COLO668 (cell line): ENCODE measurements at regions not wholly inside any gene's neighbourhood (a gene's known extent, or its start where the extent isn't known, plus 50 kb on each side); places are given as distances from the start of the nearest gene placed in this dataset.
"Not testable (repeated sequence)": the region's sequence is repeated elsewhere in the genome, so short reads cannot be mapped to it uniquely, and the experiment has no call there.

Experiments used
- DNase-seq: peaks from one replicate; lab custom pipeline; 2025; ENCODE audit not compliant: unreplicated experiment; lab: John Stamatoyannopoulos, UW

DNA sequence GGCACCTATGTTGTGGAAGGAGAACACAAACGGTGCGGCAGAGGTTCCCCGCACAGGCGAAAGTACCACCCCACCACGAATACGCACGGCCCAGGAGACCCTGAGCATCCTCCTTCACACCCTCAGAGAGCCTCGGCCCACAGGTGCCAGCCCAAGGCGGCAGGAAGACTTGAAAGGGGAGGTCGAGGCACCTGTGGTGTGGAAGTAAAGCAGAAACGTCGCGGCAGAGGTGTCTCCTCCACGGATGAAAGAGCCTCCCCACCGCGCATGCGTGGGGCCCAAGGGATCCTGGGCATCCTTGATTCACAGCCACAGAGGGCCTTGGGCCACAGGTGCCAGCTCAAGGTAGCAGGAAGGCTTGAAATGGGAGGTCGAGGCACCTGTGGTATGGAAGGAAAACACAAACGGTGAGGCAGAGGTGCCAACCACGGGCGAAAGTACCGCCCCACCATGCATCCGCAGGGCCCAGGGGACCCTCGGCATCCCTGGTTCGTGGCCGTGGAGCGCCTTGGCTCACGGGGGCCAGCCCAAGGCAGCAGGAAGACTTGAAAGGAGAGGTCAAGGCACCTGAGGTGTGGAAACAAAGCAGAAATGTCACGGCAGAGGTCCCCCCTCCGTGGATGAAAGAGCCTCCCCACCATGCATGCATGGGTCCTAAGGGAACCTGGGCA is 380.1 kb downstream of the ALG10 start:
- no peak for DNase-seq

DNA sequence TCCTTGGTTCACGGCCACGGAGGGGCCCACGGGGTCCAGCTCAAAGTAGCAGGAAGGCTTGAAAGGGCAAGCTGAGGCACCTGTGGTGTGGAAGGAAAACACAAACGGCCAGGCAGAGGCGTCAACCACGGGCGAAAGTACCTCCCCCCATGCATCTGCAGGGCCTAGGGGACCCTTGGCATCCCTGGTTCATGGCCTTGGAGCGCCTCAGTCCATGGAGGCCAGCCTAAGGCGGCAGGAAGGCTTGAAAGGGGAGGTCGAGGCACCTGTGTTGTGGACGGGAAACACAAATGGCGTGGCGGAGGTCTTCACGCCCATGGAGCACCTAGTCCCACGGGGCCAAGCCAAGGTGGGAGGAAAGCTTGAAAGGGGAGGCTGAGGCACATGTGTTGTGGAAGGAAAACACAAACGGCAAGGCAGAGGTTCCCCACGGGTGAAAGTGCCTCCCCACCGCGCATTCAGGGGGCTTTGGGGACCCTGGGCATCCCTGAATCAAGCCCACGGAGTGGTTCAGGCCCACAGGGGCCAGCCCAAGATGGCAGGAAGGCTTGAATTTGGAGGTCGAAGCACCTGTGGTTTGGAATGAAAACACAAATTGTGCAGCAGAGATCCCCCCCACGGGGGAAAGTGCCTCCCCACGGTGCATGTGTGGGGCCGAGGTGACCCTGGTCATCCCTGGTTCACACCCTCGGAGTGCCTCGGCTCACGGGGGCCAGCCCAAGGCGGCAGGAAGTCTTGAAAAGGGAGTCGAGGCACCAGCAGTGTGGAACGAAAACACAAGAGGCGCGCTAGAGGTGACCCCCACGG is 380.8 kb downstream of the ALG10 start:
- DNase-seq = no peak

DNA sequence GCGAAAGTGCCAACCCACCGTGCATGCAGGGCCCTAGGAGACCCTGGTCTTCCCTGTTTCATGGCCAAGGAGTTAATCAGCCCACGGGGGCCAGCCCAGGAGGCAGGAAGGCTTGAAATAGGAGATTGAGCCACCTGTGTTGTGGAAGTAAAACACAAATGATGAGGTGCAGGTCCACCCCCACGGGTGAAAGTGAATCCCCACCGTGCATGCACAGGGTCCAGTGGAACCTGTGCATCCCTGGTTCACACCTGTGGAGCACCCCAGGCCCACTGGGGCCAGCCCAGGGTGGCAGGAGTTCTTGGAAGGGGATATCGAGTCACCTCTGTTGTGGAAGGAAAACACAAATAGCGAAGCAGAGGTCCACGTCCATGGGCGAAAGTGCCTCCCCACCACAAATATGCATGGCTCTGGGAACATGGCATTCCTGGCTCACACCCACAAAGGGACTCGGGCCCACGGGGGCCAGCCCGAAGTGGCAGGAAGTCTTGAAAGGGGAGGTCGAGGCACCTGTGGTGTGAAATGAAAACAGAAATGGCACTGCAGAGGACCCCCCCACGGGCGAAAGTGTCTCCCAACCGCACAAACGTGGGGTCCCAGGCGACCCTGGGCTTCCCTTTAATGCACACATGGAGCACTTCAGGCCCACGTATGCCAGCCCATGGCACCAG is 381.5 kb downstream of the ALG10 start:
- DNase-seq = no peak

DNA sequence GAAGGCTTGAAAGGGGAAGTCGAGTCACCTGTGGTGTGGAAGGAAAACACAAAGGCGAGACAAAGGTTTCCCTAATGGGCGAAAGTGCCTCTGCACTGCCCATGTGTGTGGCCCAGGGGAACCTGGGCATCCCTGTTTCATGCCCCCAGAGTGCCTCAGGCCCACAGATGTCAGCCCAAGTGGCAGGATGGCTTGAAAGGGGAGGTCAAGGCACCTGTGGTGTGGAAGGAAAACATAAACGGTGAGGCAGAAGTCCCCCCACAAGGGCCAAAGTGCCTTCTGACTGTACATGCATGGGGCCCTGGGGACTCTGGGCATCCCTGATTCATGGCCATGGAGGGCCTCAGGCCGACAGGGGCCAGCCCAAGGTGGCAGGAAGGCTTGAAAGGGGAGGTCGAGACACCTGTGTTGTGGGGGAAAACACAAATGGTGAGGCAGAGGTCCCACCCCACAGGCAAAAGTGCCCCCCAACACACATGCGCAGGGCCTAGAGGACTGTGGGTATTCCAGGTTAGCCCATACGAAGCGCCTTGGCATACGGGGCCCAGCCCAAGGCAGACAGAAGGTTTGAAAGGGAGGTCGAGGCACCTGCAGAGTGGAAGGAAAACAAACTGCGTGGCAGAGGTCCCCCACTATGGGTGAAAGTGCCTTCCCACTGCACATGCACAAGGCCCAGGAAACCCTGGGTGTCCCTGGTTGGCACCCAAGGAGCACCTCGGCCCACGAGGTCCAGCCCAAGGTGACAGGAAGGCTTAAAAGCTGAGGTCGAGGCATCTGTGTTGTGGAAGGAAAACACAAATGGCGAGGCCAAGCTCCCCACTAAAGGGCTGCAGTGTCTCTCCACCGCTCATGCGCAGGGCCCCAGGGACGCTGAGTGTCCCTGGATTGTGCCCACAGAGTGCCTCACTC is 382.3 kb downstream of the ALG10 start:
- DNase-seq = no peak

DNA sequence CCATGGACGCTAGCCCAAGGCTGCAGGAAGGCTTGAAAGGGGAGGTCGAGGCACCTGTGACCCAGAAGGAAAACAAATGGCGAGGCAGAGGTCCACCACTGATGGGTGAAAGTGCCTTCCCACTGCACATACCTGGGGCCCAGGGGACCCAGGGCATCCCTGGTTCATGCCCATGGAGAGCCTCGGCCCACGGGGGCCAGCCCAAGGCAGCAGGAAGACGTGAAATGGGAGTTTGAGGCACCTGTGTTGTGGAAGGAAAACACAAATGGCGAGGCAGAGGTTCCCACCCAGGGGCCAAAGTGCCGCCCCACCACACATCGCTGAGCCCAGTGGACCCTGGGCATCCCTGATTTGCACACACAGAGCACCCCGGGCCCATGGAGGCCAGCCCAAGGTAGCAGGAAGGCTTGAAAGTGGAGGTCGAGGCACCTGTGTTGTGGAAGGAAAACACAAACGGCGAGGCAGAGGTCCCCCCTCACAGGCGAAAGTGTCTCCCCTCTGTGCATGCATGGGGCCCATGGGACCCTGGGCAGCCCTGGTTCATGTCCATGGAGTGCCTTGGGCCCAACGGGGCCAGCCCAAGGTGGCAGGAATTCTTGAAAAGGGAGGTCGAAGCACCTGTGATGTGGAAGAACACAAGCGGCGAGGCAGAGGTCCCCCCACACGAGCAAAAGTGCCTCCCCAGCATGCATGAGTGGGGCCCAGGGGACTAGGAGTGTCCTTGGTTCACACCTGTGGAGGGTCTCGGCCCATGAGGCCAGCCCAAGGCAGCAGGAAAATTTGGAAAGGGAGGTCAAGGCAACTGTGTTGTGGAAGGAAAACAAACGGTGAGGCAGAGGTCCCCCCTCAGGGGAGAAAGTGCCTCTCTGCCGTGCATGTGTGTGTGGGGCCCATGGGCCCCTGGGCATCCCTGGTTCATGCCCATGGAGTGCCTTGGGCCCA is 383.3 kb downstream of the ALG10 start:
- no peak for DNase-seq

DNA sequence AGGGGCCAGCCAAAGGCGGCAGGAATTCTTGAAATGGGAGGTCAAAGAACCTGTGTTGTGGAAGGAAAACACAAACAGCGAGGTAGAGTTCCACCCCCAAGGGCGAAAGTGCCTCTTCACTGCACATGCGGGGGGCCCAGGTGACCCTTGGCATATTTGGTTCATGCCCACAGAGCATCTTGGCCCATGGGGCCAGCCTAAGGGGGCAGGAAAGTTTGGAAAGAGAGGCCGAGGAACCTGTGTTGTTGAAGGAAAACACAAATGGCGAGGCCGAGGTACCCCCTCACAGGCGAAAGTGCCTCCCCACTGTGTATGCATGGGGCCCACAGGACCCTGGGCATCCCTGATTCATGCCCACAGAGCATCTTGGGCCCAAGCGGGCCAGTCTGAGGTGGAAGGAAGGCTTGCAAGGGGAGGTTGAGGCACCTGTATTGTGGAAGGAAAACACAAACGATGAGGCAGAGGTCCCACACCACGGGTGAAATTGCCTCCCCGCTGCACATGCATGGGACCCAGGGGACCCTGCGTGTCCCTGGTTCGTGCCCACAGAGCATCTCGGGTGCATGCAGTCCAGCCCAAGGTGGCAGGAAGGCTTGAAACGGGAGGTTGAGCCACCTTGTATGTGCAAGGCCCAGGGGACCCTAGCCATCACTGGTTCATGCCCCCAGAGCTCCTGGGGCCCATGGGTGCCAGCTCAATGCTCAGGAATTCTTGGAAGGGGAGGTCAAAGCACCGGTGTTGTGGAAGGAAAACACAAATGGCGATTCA is 384.1 kb downstream of the ALG10 start:
- no peak for DNase-seq

DNA sequence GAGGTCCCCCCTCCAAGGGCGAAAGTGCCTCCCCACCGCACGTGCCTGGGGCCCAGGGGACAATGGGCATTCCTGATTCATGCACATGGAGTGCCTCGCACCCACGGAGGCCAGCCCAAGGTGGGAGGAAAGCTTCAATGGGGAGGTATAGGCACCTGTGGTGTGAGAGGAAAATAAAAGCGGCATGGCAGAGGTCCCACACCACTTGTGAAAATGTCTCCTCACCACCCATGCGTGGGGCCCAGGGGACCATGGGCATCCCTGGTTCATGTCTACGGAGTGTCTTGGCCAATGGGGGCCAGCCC is 384.7 kb downstream of the ALG10 start:
- no peak for DNase-seq

DNA sequence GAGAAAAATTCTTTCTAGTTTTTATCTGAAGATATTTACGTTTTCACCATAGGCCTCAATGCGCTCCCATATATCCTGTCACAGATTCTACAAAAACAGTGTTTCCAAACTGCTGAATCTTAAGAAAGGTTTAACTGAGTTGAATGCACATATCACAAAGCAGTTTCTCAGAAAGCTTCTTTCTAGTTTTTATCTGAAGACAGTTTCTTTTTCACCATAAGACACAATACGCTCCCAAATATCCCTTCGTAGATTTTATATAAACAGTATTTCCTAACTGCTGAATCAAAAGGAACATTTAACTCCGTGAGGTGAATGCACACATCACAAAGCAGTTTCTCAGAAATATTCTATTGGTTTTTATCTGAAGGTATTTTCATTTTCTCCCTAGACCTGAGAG is 385.5 kb downstream of the ALG10 start:
- DNase-seq = no peak

DNA sequence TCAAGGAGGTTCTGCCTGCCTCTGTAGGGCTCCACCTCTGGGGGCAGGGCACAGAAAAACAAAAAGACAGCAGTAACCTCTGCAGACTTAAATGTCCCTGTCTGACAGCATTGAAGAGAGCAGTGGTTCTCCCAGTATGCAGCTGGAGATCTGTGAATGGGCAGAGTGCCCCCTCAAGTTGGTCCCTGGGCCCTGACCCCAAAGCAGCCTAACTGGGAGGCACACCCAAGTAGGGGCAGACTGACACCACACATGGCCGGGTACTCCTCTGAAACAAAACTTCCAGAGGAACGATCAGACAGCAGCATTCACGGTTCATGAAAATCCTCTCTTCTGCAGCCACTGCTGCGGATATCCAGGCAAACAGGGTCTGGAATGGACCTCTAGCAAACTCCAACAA is 409.2 kb downstream of the ALG10 start:
- not testable (repeated sequence) for DNase-seq
